GM12878 (cell line): ENCODE measurements at regions not wholly inside any gene's neighbourhood (a gene's known extent, or its start where the extent isn't known, plus 50 kb on each side); places are given as distances from the start of the nearest gene placed in this dataset.
"Not testable (repeated sequence)": the region's sequence is repeated elsewhere in the genome, so short reads cannot be mapped to it uniquely, and the experiment has no call there.

Experiments used
- ATAC-seq: fragments of 200-7000 bp; cut with Tn5 transposase; 3 replicates; pipeline ENCODE4 v1.9.1; 2020; ENCODE audit warnings: mild to moderate bottlenecking, moderate library complexity
- BruUV-seq: library from RNA; stranded (reverse); fragments of 400-500 nt; replicated peaks from 2 replicates; lab custom pipeline; 2021; lab: Mats Ljungman, UMichigan
- CTCF ChIA-PET: fragments of 300-600 bp; sonication (Branson Sonifier 250); formaldehyde crosslinking; extraction: SDS; loops from one replicate; lab custom pipeline; 2021; ENCODE audit warnings: inconsistent platforms; lab: Yijun Ruan, JAX
- POLR2A ChIA-PET: fragments of 350-600 bp; formaldehyde crosslinking; extraction: SDS; loops from one replicate; lab custom pipeline; 2021; ENCODE audit warnings: inconsistent platforms; lab: Charles Lee
- RAD21 ChIA-PET: fragments of 300-600 bp; sonication (Branson Sonifier 250); formaldehyde crosslinking; loops from one replicate; lab custom pipeline; 2023; ENCODE audit warnings: antibody characterized with exemption; ENCODE audit not compliant: unreplicated experiment; lab: Charles Lee
- SMC1A ChIA-PET: fragments of 300-600 bp; sonication (Branson Sonifier 250); formaldehyde crosslinking; loops from one replicate; lab custom pipeline; 2023; ENCODE audit not compliant: unreplicated experiment, uncharacterized antibody; lab: Charles Lee
- DNase-seq: peaks from one replicate; pipeline ENCODE4 v3.0.0-alpha.2; 2011; ENCODE audit warnings: low read depth, low spot score
- FAIRE-seq: peaks from 3 replicates; lab custom pipeline; 2011; peaks lifted over from hg19 to GRCh38; lab: Jason Lieb, UNC
- H2AFZ ChIP-seq: 2 replicates; pipeline ENCODE4 v1.6.0; 2011; ENCODE audit warnings: low read depth, low read length, control low read depth; ENCODE audit not compliant: control insufficient read depth
- H3K27ac ChIP-seq: 2 replicates; pipeline ENCODE4 v1.5.1; 2011; ENCODE audit warnings: control low read depth; ENCODE audit not compliant: control insufficient read depth, insufficient read depth
- H3K27me3 ChIP-seq, 2 experiments: replicated peaks in 1 of 2; 2 replicates each; pipeline versions ENCODE4 v1.6.0 to v1.6.1; 2011; ENCODE audit warnings: low read length in 1 of 2; ENCODE audit not compliant: control insufficient read depth in 2 of 2, insufficient read depth in 2 of 2
- H3K36me3 ChIP-seq, 2 experiments: 2 replicates each; pipeline ENCODE4 v1.5.1; 2011; ENCODE audit warnings: low read length in 1 of 2; ENCODE audit not compliant: control insufficient read depth in 2 of 2, insufficient read depth in 2 of 2
- H3K4me1 ChIP-seq: 2 replicates; pipeline ENCODE4 v1.6.1; 2011; ENCODE audit warnings: mild to moderate bottlenecking, low read length, moderate library complexity, mixed read lengths; ENCODE audit not compliant: control insufficient read depth, insufficient read depth
- H3K4me2 ChIP-seq: 2 replicates; pipeline ENCODE4 v1.6.0; 2011; ENCODE audit warnings: control low read depth; ENCODE audit not compliant: control insufficient read depth, insufficient read depth
- H3K4me3 ChIP-seq: fragments of 200-600 bp; sonication (generic); 2 replicates; pipeline ENCODE4 v1.5.1; 2016
- H3K79me2 ChIP-seq: 2 replicates; pipeline ENCODE4 v1.6.0; 2011; ENCODE audit warnings: low read length; ENCODE audit not compliant: control insufficient read depth, insufficient read depth
- H3K9ac ChIP-seq: 2 replicates; pipeline ENCODE4 v1.8.0; 2011; ENCODE audit warnings: low read length, control low read depth, mixed read lengths; ENCODE audit not compliant: control insufficient read depth, insufficient read depth
- H3K9me3 ChIP-seq: replicated peaks from 3 replicates; pipeline ENCODE4 v1.5.1; 2011; ENCODE audit warnings: mild to moderate bottlenecking, low read length; ENCODE audit not compliant: control insufficient read depth, insufficient read depth
- H4K20me1 ChIP-seq: 2 replicates; pipeline ENCODE4 v1.6.0; 2011; ENCODE audit not compliant: control insufficient read depth, insufficient read depth
- BCLAF1 ChIP-seq: fragments of 450-650 bp; IDR thresholded peaks from 2 replicates; pipeline ENCODE4 v1.6.1; 2017; ENCODE audit warnings: antibody characterized with exemption, mild to moderate bottlenecking, moderate library complexity
- IKZF2 ChIP-seq, 2 experiments: fragments of 450-650 bp; IDR thresholded peaks; 2 replicates each; pipeline ENCODE4 v1.6.1; 2017; ENCODE audit warnings: mild to moderate bottlenecking in 2 of 2, moderate library complexity in 2 of 2
- MEF2A ChIP-seq: IDR thresholded peaks from 2 replicates; pipeline ENCODE4 v1.6.1; 2011; ENCODE audit warnings: low read depth, mild to moderate bottlenecking, low read length, moderate library complexity; ENCODE audit not compliant: insufficient read depth
- NR2F1 ChIP-seq: fragments of 450-650 bp; conservative IDR thresholded peaks from 2 replicates; pipeline ENCODE4 v1.6.1; 2017; ENCODE audit warnings: mild to moderate bottlenecking
- STAT3 ChIP-seq: IDR thresholded peaks from 2 replicates; pipeline ENCODE4 v1.6.1; 2011; ENCODE audit warnings: low read depth, low read length, improper control_type of control experiment
- ZBTB11 ChIP-seq: fragments of 450-650 bp; formaldehyde crosslinking; IDR thresholded peaks from 2 replicates; pipeline ENCODE4 v1.5.0; 2022; ENCODE audit warnings: mild to moderate bottlenecking, missing genetic modification characterization
- ZZZ3 ChIP-seq: IDR thresholded peaks from 2 replicates; pipeline ENCODE4 v1.6.1; 2011; ENCODE audit warnings: low read depth; ENCODE audit not compliant: control insufficient read depth, insufficient read length
- WGBS: methylation state at CpG from one replicate; pipeline ENCODE4 v1.1.6; 2016; ENCODE audit warnings: low lambda C conversion rate; ENCODE audit not compliant: insufficient replicate concordance, insufficient coverage; ENCODE audit errors: missing lambda C conversion rate; 5-methylcytosine and 5-hydroxymethylcytosine counted together
- in situ Hi-C: fragments of 300-500 bp; cut with MboI; formaldehyde crosslinking; loops from 9 replicates; pipeline ENCODE4 v1.14.3; 2018; ENCODE audit warnings: mixed read lengths
- intact Hi-C: fragments of 100-400 bp; cut with micrococcal nuclease; formaldehyde crosslinking; loops from one replicate; pipeline ENCODE4 v1.14.2; 2022; ENCODE audit not compliant: unreplicated experiment

GRCh38 chr5:50318220-50318619 is 122.9 kb downstream of the EMB start:
- 10% methylated on average over 1 of the region's 1 CpG for WGBS
- H3K4me3 ChIP-seq: no peak overlapping the region
- H3K79me2 ChIP-seq: no peaks in the 10 kb centered on the region
- intact Hi-C loops: no loop called here
- H4K20me1 ChIP-seq: no peaks in the 10 kb centered on the region
- H3K4me1 ChIP-seq: no peaks in the 10 kb centered on the region
- ATAC-seq: no peak
- CTCF ChIA-PET: interaction anchor here (1.1 to 2.2 kb wide), 3 partner anchors 9 to 195 kb away, joined by 3 to 6 read pairs (median 6); no protein-coding TSS in a partner anchor
- H3K9ac ChIP-seq: no peak overlapping the region
- FAIRE-seq: no peak
- RAD21 ChIA-PET: no interaction called here
- no peak overlapping the region for H3K27ac ChIP-seq
- SMC1A ChIA-PET: no interaction called here
- H3K36me3 ChIP-seq: no peaks in the 10 kb centered on the region
- POLR2A ChIA-PET: no interaction called here
- BruUV-seq: no TSS peak
- in situ Hi-C loops: no loop called here
- no peak for DNase-seq
- H3K27me3 ChIP-seq: no peaks in the 10 kb centered on the region
- H3K4me2 ChIP-seq: no peak overlapping the region
- no peak for TF ChIP-seq ZBTB11 (CRISPR knock-in tag)
- TF ChIP-seq BCLAF1: no peak
- no peak for TF ChIP-seq MEF2A
- no peak for TF ChIP-seq IKZF2 (IDR thresholded peaks at IDR 0.05)
- no peak for TF ChIP-seq ZZZ3
- no peak for TF ChIP-seq NR2F1
- TF ChIP-seq STAT3: no peak
- no peak overlapping the region for H2AFZ ChIP-seq
- H3K9me3 ChIP-seq: no peaks in the 10 kb centered on the region

GRCh38 chr5:50306488-50306887 is 134.6 kb downstream of the EMB start:
- not testable (repeated sequence) for H3K27ac ChIP-seq, H3K27me3 ChIP-seq

More at GRCh38 chr5:50306488-50306887, 134.6 kb downstream of the EMB start:
- H3K4me2 ChIP-seq, H3K4me3 ChIP-seq, DNase-seq, CTCF ChIA-PET, H3K9ac ChIP-seq, H3K4me1 ChIP-seq, SMC1A ChIA-PET, BruUV-seq, H3K79me2 ChIP-seq, H4K20me1 ChIP-seq, RAD21 ChIA-PET, H3K9me3 ChIP-seq, ATAC-seq, FAIRE-seq, H3K36me3 ChIP-seq, H2AFZ ChIP-seq, intact Hi-C loops, in situ Hi-C loops, POLR2A ChIA-PET: not testable (repeated sequence)
- WGBS: 9% methylated on average over 4 of the region's 4 CpGs
